ENCODE measurements at regions not wholly inside any gene's neighbourhood (a gene's known extent, or its start where the extent isn't known, plus 50 kb on each side); places are given as distances from the start of the nearest gene placed in this dataset.
"Not testable (repeated sequence)": the region's sequence is repeated elsewhere in the genome, so short reads cannot be mapped to it uniquely, and the experiment has no call there.

GRCh38 chr2:34734042-34734441 is 1134.9 kb upstream of the FAM98A start:
- H3K4me1 Mint-ChIP-seq: no peaks in the 10 kb centered on the region
- no peak for DNase-seq
- H3K9me3 Mint-ChIP-seq: peaks cover 5% of the 10 kb centered on the region
- no peak overlapping the region for H3K27ac Mint-ChIP-seq
- H3K27me3 Mint-ChIP-seq: no peaks in the 10 kb centered on the region
- CTCF ChIA-PET: no interaction called here
- no peak overlapping the region for H3K4me3 Mint-ChIP-seq
- no peaks in the 10 kb centered on the region for H3K36me3 Mint-ChIP-seq

GRCh38 chr2:34731292-34731691 is 1132.2 kb upstream of the FAM98A start:
- H3K36me3 Mint-ChIP-seq: no peaks in the 10 kb centered on the region
- CTCF ChIA-PET: no interaction called here
- no peak for DNase-seq
- no peaks in the 10 kb centered on the region for H3K27me3 Mint-ChIP-seq
- H3K9me3 Mint-ChIP-seq: peaks cover 6% of the 10 kb centered on the region
- no peak overlapping the region for H3K4me3 Mint-ChIP-seq
- H3K4me1 Mint-ChIP-seq: no peaks in the 10 kb centered on the region
- H3K27ac Mint-ChIP-seq: no peak overlapping the region

- Mint-ChIP-seq H3K27me3 (no peaks in the 10 kb centered on the region), H3K4me3 (no peak overlapping the region), H3K27ac (no peak overlapping the region), H3K4me1 (no peaks in the 10 kb centered on the region), H3K9me3 (peaks cover 6% of the 10 kb centered on the region), H3K36me3 (no peaks in the 10 kb centered on the region)
- no peak for DNase-seq
- CTCF ChIA-PET: no interaction called here
These were observed 1130.7 kb upstream of the FAM98A start for GRCh38 chr2:34729845-34730244.

GRCh38 chr2:34724107-34724506 is 1125.0 kb upstream of the FAM98A start:
- CTCF ChIA-PET: no interaction called here
- Mint-ChIP-seq H3K4me3 (no peak overlapping the region), H3K4me1 (no peaks in the 10 kb centered on the region), H3K9me3 (peaks cover 2% of the 10 kb centered on the region), H3K36me3 (no peaks in the 10 kb centered on the region), H3K27ac (no peak overlapping the region), H3K27me3 (no peaks in the 10 kb centered on the region)
- DNase-seq: no peak

- DNase-seq: no peak
- Mint-ChIP-seq H3K36me3 (no peaks in the 10 kb centered on the region), H3K27me3 (no peaks in the 10 kb centered on the region), H3K4me3 (no peak overlapping the region), H3K27ac (no peak overlapping the region), H3K9me3 (peaks cover 2% of the 10 kb centered on the region), H3K4me1 (no peaks in the 10 kb centered on the region)
- CTCF ChIA-PET: no interaction called here
These were observed 1124.6 kb upstream of the FAM98A start for GRCh38 chr2:34723683-34724082.

- peaks cover 4% of the 10 kb centered on the region for H3K9me3 Mint-ChIP-seq
- H3K27me3 Mint-ChIP-seq: no peaks in the 10 kb centered on the region
- no peaks in the 10 kb centered on the region for H3K36me3 Mint-ChIP-seq
- no peak for DNase-seq
- no peaks in the 10 kb centered on the region for H3K4me1 Mint-ChIP-seq
- CTCF ChIA-PET: no interaction called here
- no peak overlapping the region for H3K4me3 Mint-ChIP-seq
- no peak overlapping the region for H3K27ac Mint-ChIP-seq
These were observed 1120.1 kb upstream of the FAM98A start for GRCh38 chr2:34719206-34719605.

GRCh38 chr2:34705551-34706247 is 1106.6 kb upstream of the FAM98A start:
- no peaks in the 10 kb centered on the region for H3K4me1 Mint-ChIP-seq
- peaks cover 9% of the 10 kb centered on the region for H3K9me3 Mint-ChIP-seq
- no peak for DNase-seq
- no peaks in the 10 kb centered on the region for H3K36me3 Mint-ChIP-seq
- no peak overlapping the region for H3K4me3 Mint-ChIP-seq
- CTCF ChIA-PET: no interaction called here
- H3K27me3 Mint-ChIP-seq: no peaks in the 10 kb centered on the region
- H3K27ac Mint-ChIP-seq: no peak overlapping the region

- Mint-ChIP-seq H3K9me3 (peaks cover 7% of the 10 kb centered on the region), H3K4me1 (no peaks in the 10 kb centered on the region), H3K27me3 (no peaks in the 10 kb centered on the region), H3K36me3 (no peaks in the 10 kb centered on the region), H3K4me3 (no peak overlapping the region), H3K27ac (no peak overlapping the region)
- no peak for DNase-seq
- CTCF ChIA-PET: no interaction called here
These were observed 1104.2 kb upstream of the FAM98A start for GRCh38 chr2:34703292-34703691.

GRCh38 chr2:34702391-34702790 is 1103.3 kb upstream of the FAM98A start:
- H3K9me3 Mint-ChIP-seq, H3K27me3 Mint-ChIP-seq, H3K27ac Mint-ChIP-seq, H3K4me1 Mint-ChIP-seq, H3K4me3 Mint-ChIP-seq, H3K36me3 Mint-ChIP-seq, CTCF ChIA-PET, DNase-seq: not testable (repeated sequence)

GRCh38 chr2:34677591-34677990 is 1078.5 kb upstream of the FAM98A start:
- H3K4me3 Mint-ChIP-seq, H3K36me3 Mint-ChIP-seq, H3K9me3 Mint-ChIP-seq, H3K4me1 Mint-ChIP-seq, DNase-seq, H3K27me3 Mint-ChIP-seq, H3K27ac Mint-ChIP-seq, CTCF ChIA-PET: not testable (repeated sequence)

GRCh38 chr2:34677119-34677531 is 1078.0 kb upstream of the FAM98A start:
- CTCF ChIA-PET, H3K4me3 Mint-ChIP-seq, H3K9me3 Mint-ChIP-seq, H3K36me3 Mint-ChIP-seq, H3K27ac Mint-ChIP-seq, DNase-seq, H3K4me1 Mint-ChIP-seq, H3K27me3 Mint-ChIP-seq: not testable (repeated sequence)

GRCh38 chr2:34670482-34670881 is 1071.4 kb upstream of the FAM98A start:
- DNase-seq: no peak
- Mint-ChIP-seq H3K27ac (no peak overlapping the region), H3K9me3 (peaks cover 2% of the 10 kb centered on the region), H3K36me3 (no peaks in the 10 kb centered on the region), H3K4me1 (no peaks in the 10 kb centered on the region), H3K27me3 (no peaks in the 10 kb centered on the region), H3K4me3 (no peak overlapping the region)
- CTCF ChIA-PET: no interaction called here

- no peak overlapping the region for H3K4me3 Mint-ChIP-seq
- H3K9me3 Mint-ChIP-seq: no peaks in the 10 kb centered on the region
- H3K27ac Mint-ChIP-seq: no peak overlapping the region
- H3K4me1 Mint-ChIP-seq: no peaks in the 10 kb centered on the region
- DNase-seq: no peak
- no peaks in the 10 kb centered on the region for H3K36me3 Mint-ChIP-seq
- CTCF ChIA-PET: no interaction called here
- H3K27me3 Mint-ChIP-seq: no peaks in the 10 kb centered on the region
These were observed 1067.7 kb upstream of the FAM98A start for GRCh38 chr2:34666821-34667220.

- no peaks in the 10 kb centered on the region for H3K36me3 Mint-ChIP-seq
- no peaks in the 10 kb centered on the region for H3K9me3 Mint-ChIP-seq
- H3K27me3 Mint-ChIP-seq: no peaks in the 10 kb centered on the region
- H3K27ac Mint-ChIP-seq: no peak overlapping the region
- DNase-seq: no peak
- no peaks in the 10 kb centered on the region for H3K4me1 Mint-ChIP-seq
- H3K4me3 Mint-ChIP-seq: no peak overlapping the region
- CTCF ChIA-PET: no interaction called here
These were observed 1065.2 kb upstream of the FAM98A start for GRCh38 chr2:34664266-34664665.

GRCh38 chr2:34663314-34663713 is 1064.2 kb upstream of the FAM98A start:
- no peak for DNase-seq
- CTCF ChIA-PET: no interaction called here
- H3K27ac Mint-ChIP-seq: no peak overlapping the region
- H3K4me3 Mint-ChIP-seq: no peak overlapping the region
- H3K27me3 Mint-ChIP-seq: no peaks in the 10 kb centered on the region
- H3K36me3 Mint-ChIP-seq: no peaks in the 10 kb centered on the region
- H3K9me3 Mint-ChIP-seq: no peaks in the 10 kb centered on the region
- no peaks in the 10 kb centered on the region for H3K4me1 Mint-ChIP-seq

GRCh38 chr2:34660741-34661140 is 1061.6 kb upstream of the FAM98A start:
- no peak for DNase-seq
- Mint-ChIP-seq H3K4me3 (no peak overlapping the region), H3K9me3 (peaks cover 2% of the 10 kb centered on the region), H3K27ac (no peak overlapping the region), H3K4me1 (no peaks in the 10 kb centered on the region), H3K27me3 (no peaks in the 10 kb centered on the region), H3K36me3 (no peaks in the 10 kb centered on the region)
- CTCF ChIA-PET: no interaction called here

All from activated naive CD4-positive, alpha-beta T cell treated with anti-CD3 and anti-CD28 coated beads, Interleukin-2, amount 10 ng/mL, durations not matched to agents 7 days and 5 days (primary cell).